HUES64 (cell line): ENCODE measurements at regions not wholly inside any gene's neighbourhood (a gene's known extent, or its start where the extent isn't known, plus 50 kb on each side); places are given as distances from the start of the nearest gene placed in this dataset.

Experiments used
- H3K27ac ChIP-seq: 2 replicates; pipeline ENCODE4 v1.7.0; 2013; ENCODE audit warnings: low read depth, low read length, inconsistent platforms
- H3K27me3 ChIP-seq: 2 replicates; pipeline ENCODE4 v1.6.1; 2013; ENCODE audit warnings: mild to moderate bottlenecking, low read length; ENCODE audit not compliant: insufficient read depth
- H3K36me3 ChIP-seq: 2 replicates; pipeline ENCODE4 v1.6.1; 2013; ENCODE audit warnings: mild to moderate bottlenecking, low read length; ENCODE audit not compliant: insufficient read depth
- H3K4me1 ChIP-seq: 2 replicates; pipeline ENCODE4 v1.6.1; 2013; ENCODE audit warnings: mild to moderate bottlenecking, low read length, moderate library complexity; ENCODE audit not compliant: insufficient read depth
- H3K4me3 ChIP-seq: 2 replicates; pipeline ENCODE4 v1.5.1; 2013; ENCODE audit warnings: mild to moderate bottlenecking, low read length, moderate library complexity
- H3K9ac ChIP-seq: 2 replicates; pipeline ENCODE4 v1.6.1; 2013; ENCODE audit warnings: mild to moderate bottlenecking, low read depth, low read length
- H3K9me3 ChIP-seq: 2 replicates; pipeline ENCODE4 v1.6.1; 2013; ENCODE audit warnings: low read depth, low read length; ENCODE audit not compliant: insufficient read depth
- WGBS: fragments of 150-250, 120-280 bp; methylation state at CpG from one replicate; pipeline ENCODE4 v1.1.7; 2013; ENCODE audit warnings: missing lambda C conversion rate; 5-methylcytosine and 5-hydroxymethylcytosine counted together

DNA sequence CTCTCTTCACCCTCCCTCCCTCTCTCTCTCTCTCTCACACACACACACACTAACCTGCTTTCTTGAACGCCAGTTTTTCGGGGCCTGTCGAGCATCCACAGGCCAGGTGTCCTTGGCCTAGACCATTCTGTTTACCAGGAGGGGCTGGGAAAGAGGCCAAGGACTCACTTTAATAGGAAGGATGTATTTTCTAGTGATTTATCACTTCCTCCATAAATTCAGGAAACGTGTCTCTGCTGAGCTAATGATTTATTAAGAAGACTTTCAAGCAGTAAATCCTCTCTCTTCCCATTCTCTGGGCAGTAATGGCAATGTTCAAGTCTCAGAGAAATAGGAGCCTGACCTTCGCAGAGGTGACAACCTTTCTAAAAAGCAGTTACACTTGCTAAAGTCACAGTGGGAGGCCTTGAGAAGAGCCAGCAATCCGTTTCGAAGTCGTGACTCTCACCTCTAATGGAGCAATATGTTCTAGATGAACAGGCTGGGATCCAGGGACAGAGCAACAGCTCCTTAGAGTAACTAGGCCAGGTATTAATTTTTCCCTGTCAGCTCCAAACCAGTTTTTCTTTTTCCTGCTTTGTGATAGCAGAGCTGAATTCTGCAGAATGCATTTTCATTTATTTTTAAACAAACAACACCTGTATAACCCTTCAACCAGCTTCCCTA is 1357.5 kb upstream of the SORCS1 start:
- peaks cover 33% of the 10 kb centered on the region; the same call in 1 of the 2 replicates for H3K9me3 ChIP-seq
- H3K4me3 ChIP-seq, result no peak overlapping the region
- H3K9ac ChIP-seq, result no peak overlapping the region
- no peaks in the 10 kb centered on the region for H3K27me3 ChIP-seq
- no peaks in the 10 kb centered on the region for H3K4me1 ChIP-seq
- no peak overlapping the region for H3K27ac ChIP-seq
- WGBS, result 69% methylated on average over 8 of the region's 8 CpGs
- H3K36me3 ChIP-seq, result no peaks in the 10 kb centered on the region

DNA sequence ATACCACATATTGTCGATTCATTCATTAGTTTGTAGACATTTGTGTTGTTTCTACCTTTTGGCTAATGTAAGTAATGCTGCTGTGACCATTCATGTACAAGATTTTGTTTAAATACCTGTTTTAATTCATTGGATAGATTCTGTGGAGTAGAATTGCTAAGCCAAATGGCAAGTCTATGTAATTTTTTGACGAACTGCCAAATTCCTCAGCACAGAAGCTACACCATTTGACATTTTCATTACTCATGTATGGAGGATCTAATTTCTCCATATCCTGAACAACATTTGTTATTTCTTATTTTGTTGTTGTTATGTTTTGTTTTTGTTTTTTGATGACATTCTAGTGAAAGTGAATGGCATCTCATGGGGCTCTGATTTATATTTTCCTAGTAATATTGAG is 1351.3 kb upstream of the SORCS1 start:
- WGBS, result 83% methylated on average over 2 of the region's 2 CpGs
- H3K27me3 ChIP-seq, result no peaks in the 10 kb centered on the region
- H3K4me1 ChIP-seq, result no peaks in the 10 kb centered on the region
- no peaks in the 10 kb centered on the region for H3K36me3 ChIP-seq
- H3K4me3 ChIP-seq, result no peak overlapping the region
- no peak overlapping the region for H3K27ac ChIP-seq
- H3K9ac ChIP-seq, result no peak overlapping the region
- H3K9me3 ChIP-seq, result peaks cover 21% of the 10 kb centered on the region; the same call in 1 of the 2 replicates

DNA sequence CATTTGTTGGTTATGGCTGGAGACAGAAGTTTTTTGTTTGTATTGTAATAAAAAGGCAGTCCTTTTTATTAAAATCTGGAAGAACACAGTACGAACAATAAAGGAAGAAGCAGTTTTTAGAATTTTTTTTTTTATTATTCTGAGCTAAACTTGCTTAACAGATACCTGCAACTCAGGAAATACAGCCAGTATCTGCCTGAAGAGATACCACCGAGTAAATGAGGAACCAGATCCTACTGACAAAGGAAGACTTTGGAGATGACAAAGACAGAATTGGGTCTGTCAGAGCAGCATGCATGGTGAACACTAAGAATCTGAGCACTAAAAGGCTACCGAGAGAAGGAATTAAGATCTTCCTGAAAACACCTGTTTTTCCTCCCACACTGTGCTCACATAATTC is 1335.9 kb upstream of the SORCS1 start:
- WGBS, result 89% methylated on average over 3 of the region's 3 CpGs
- H3K4me1 ChIP-seq, result no peaks in the 10 kb centered on the region
- H3K27me3 ChIP-seq, result no peaks in the 10 kb centered on the region
- no peaks in the 10 kb centered on the region for H3K36me3 ChIP-seq
- H3K9ac ChIP-seq, result no peak overlapping the region
- H3K27ac ChIP-seq, result no peak overlapping the region
- peaks cover 39% of the 10 kb centered on the region for H3K9me3 ChIP-seq
- no peak overlapping the region for H3K4me3 ChIP-seq

GRCh38 chr10:108496106-108496505 is 1331.6 kb upstream of the SORCS1 start:
- H3K9ac ChIP-seq, result no peak overlapping the region
- H3K27ac ChIP-seq, result no peak overlapping the region
- peaks cover 15% of the 10 kb centered on the region; the same call in 1 of the 2 replicates for H3K9me3 ChIP-seq
- no peak overlapping the region for H3K4me3 ChIP-seq
- no peaks in the 10 kb centered on the region for H3K4me1 ChIP-seq
- H3K36me3 ChIP-seq, result no peaks in the 10 kb centered on the region
- H3K27me3 ChIP-seq, result no peaks in the 10 kb centered on the region

- Histone ChIP-seq H3K4me1 (no peaks in the 10 kb centered on the region), H3K27ac (no peak overlapping the region), H3K9me3 (peaks cover 2% of the 10 kb centered on the region; the same call in 1 of the 2 replicates), H3K9ac (no peak overlapping the region), H3K27me3 (no peaks in the 10 kb centered on the region), H3K4me3 (no peak overlapping the region), H3K36me3 (no peaks in the 10 kb centered on the region)
- no CpG with 5 or more reads among the region's 1 CpG for WGBS
Observed at GRCh38 chr10:108490944-108491343, 1326.4 kb upstream of the SORCS1 start.

- H3K36me3 ChIP-seq, result no peaks in the 10 kb centered on the region
- no peak overlapping the region for H3K27ac ChIP-seq
- WGBS, result 98% methylated on average over 1 of the region's 1 CpG
- no peak overlapping the region for H3K4me3 ChIP-seq
- peaks cover 22% of the 10 kb centered on the region for H3K27me3 ChIP-seq
- peaks cover 35% of the 10 kb centered on the region for H3K9me3 ChIP-seq
- H3K4me1 ChIP-seq, result no peaks in the 10 kb centered on the region
- H3K9ac ChIP-seq, result no peak overlapping the region
Observed at GRCh38 chr10:108471420-108471819, 1306.9 kb upstream of the SORCS1 start.

- Histone ChIP-seq H3K27ac (no peak overlapping the region), H3K4me3 (no peak overlapping the region), H3K4me1 (no peaks in the 10 kb centered on the region), H3K27me3 (peaks cover 36% of the 10 kb centered on the region), H3K36me3 (no peaks in the 10 kb centered on the region), H3K9me3 (peaks cover 35% of the 10 kb centered on the region), H3K9ac (no peak overlapping the region)
- 61% methylated on average over 3 of the region's 3 CpGs for WGBS
Observed at GRCh38 chr10:108469940-108470339, 1305.4 kb upstream of the SORCS1 start.

DNA sequence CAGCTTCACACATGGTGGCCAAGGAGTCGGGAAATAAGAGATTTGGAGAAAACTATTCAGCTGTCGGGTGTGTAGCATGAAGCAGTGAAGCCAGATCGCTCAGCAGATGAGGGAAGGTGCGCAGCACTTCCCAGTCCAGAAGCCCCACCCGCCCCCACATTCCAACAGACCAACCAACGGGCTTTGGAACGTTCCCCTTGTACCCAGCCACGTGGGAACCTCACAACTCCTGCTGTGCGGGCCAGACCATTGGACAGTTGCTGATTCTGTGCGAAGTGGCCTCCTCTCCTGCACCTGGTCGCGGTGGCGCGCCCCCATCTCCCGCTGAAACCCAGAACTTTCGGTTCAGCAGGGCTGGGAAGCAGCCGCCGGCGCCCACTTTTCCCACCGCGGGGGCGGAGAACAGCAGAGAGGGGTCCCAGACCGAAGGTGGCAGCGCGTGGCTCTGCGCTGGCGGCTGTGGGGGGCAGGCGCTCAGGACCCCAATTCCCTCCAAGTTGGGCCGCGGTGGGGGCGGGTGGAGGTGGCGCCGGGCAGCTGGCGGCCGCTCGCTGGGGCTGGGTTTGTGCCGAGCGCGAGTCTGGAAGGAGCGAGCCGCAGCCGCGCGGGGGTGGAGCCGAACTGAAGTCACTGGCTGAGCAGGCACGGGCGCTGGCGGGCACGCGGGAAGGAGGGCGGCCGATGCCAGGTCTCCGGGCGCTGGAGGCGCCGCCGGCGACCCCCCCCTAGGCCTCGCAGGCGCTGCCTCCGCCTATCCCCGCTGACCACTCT is 1301.5 kb upstream of the SORCS1 start:
- Histone ChIP-seq H3K9me3 (peaks cover 15% of the 10 kb centered on the region), H3K36me3 (no peaks in the 10 kb centered on the region), H3K4me3 (peak overlapping the region; percentile 61), H3K9ac (peak overlapping the region; percentile 49), H3K4me1 (no peaks in the 10 kb centered on the region), H3K27ac (no peak overlapping the region), H3K27me3 (peaks cover 42% of the 10 kb centered on the region)
- WGBS, result 54% methylated on average over 61 of the region's 62 CpGs

GRCh38 chr10:108462005-108462404 is 1297.5 kb upstream of the SORCS1 start:
- 95% methylated on average over 1 of the region's 2 CpGs for WGBS
- H3K9ac ChIP-seq, result no peak overlapping the region

DNA sequence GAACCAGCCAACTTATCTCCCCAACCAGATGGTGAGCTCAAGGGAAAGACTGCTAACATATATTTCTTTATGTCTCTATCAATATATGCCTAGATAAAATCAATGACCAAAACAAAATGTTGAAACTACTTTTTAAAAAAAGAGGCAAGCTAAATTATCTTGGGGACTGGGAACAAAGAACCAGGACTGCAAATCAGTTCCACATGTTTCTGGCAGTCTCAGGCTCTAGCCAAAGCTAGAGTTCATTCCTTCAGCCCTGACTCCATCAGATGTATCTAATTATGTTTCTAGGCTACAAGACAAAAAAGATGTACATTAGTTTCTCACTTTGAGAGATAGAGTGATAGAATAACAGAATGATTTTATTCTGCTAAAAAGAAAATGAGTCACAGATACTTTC is 1290.3 kb upstream of the SORCS1 start:
- H3K4me3 ChIP-seq, result no peak overlapping the region
- H3K27me3 ChIP-seq, result no peaks in the 10 kb centered on the region
- H3K9me3 ChIP-seq, result peaks cover 4% of the 10 kb centered on the region; the same call in 1 of the 2 replicates
- H3K36me3 ChIP-seq, result no peaks in the 10 kb centered on the region
- H3K27ac ChIP-seq, result no peak overlapping the region
- H3K4me1 ChIP-seq, result no peaks in the 10 kb centered on the region
- no peak overlapping the region for H3K9ac ChIP-seq

More at GRCh38 chr10:108462005-108462404, 1297.5 kb upstream of the SORCS1 start:
- Histone ChIP-seq H3K9me3 (no peaks in the 10 kb centered on the region; the same call in 1 of the 2 replicates), H3K36me3 (no peaks in the 10 kb centered on the region), H3K4me1 (no peaks in the 10 kb centered on the region), H3K27ac (no peak overlapping the region), H3K27me3 (peaks cover 26% of the 10 kb centered on the region), H3K4me3 (no peak overlapping the region)

DNA sequence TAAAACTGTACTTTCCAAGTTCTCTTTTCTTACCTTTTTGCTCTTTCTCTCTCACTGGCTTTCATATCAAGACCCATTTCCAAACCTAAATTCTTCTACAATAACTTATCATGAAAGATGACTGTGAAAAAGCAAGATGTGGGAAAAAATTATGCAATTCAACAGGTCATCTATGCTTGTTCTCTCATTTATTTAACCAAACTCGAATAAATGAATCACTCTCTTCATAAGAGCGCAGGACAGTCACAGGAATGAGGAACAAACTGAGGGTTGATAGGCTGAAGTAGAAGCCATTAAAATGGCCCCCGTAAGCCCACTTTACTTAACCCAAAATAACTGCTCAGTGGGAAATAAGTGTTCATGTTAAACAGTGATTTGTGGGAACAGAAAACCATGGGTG is 1289.7 kb upstream of the SORCS1 start:
- Histone ChIP-seq H3K27ac (no peak overlapping the region), H3K4me3 (no peak overlapping the region), H3K27me3 (no peaks in the 10 kb centered on the region), H3K9me3 (peaks cover 4% of the 10 kb centered on the region; the same call in 1 of the 2 replicates), H3K4me1 (no peaks in the 10 kb centered on the region), H3K9ac (no peak overlapping the region), H3K36me3 (no peaks in the 10 kb centered on the region)
- WGBS, result no CpG with 5 or more reads among the region's 3 CpGs
